ENCODE measurements at regions not wholly inside any gene's neighbourhood (a gene's known extent, or its start where the extent isn't known, plus 50 kb on each side); places are given as distances from the start of the nearest gene placed in this dataset.
"Not testable (repeated sequence)": the region's sequence is repeated elsewhere in the genome, so short reads cannot be mapped to it uniquely, and the experiment has no call there.

- Histone ChIP-seq H3K27me3 (no peaks in the 10 kb centered on the region), H3K27ac (no peak overlapping the region), H3K4me3 (no peak overlapping the region), H3K36me3 (no peaks in the 10 kb centered on the region), H3K9me3 (peaks cover 0 to 9% (median 0%) of the 10 kb centered on the region in 3 donors), H3K4me1 (no peaks in the 10 kb centered on the region)
- 67 to 100% methylated on average over 3 of the region's 3 CpGs for WGBS, 2 donors (ENCODE audit: low coverage in 1 of 2)
- ATAC-seq, result no peak
- no peak for TF ChIP-seq POLR2AphosphoS5 (IDR thresholded peaks at IDR 0.05)
- TF ChIP-seq POLR2A (IDR thresholded peaks at IDR 0.05), result no peak
- no peak for TF ChIP-seq CTCF (IDR thresholded peaks at IDR 0.05)
- TF ChIP-seq EP300 (IDR thresholded peaks at IDR 0.05), result no peak
Observed at GRCh38 chr18:43341014-43341413, 63.7 kb upstream of the SYT4 start.

- no peaks in the 10 kb centered on the region for H3K9me3 ChIP-seq
- WGBS, 2 donors (ENCODE audit: low coverage in 1 of 2), result 73 to 86% methylated on average over 1 of the region's 1 CpG
- H3K27me3 ChIP-seq, result no peaks in the 10 kb centered on the region
- H3K4me3 ChIP-seq, result no peak overlapping the region
- H3K36me3 ChIP-seq, result no peaks in the 10 kb centered on the region
- H3K4me1 ChIP-seq, result no peaks in the 10 kb centered on the region
- no peak for ATAC-seq
- no peak for TF ChIP-seq POLR2A (IDR thresholded peaks at IDR 0.05)
- H3K27ac ChIP-seq, result no peak overlapping the region
Observed at GRCh38 chr18:43350176-43350575, 72.9 kb upstream of the SYT4 start.

- TF ChIP-seq CTCF (IDR thresholded peaks at IDR 0.05), result no peak
- TF ChIP-seq POLR2AphosphoS5 (IDR thresholded peaks at IDR 0.05), result no peak
- no peak for TF ChIP-seq POLR2A (IDR thresholded peaks at IDR 0.05)
- TF ChIP-seq EP300 (IDR thresholded peaks at IDR 0.05), result no peak
- Histone ChIP-seq H3K4me3 (no peak overlapping the region), H3K36me3 (no peaks in the 10 kb centered on the region), H3K27me3 (no peaks in the 10 kb centered on the region), H3K27ac (no peak overlapping the region), H3K9me3 (no peaks in the 10 kb centered on the region), H3K4me1 (no peaks in the 10 kb centered on the region)
- ATAC-seq, result no peak
Observed at GRCh38 chr18:43364535-43364934, 87.2 kb upstream of the SYT4 start.

GRCh38 chr18:43367895-43368294 is 90.6 kb upstream of the SYT4 start:
- ATAC-seq, result no peak
- H3K27ac ChIP-seq, result no peak overlapping the region
- no peaks in the 10 kb centered on the region for H3K27me3 ChIP-seq
- H3K4me3 ChIP-seq, result no peak overlapping the region
- H3K4me1 ChIP-seq, result no peaks in the 10 kb centered on the region
- TF ChIP-seq POLR2A (IDR thresholded peaks at IDR 0.05) (no peak), EP300 (IDR thresholded peaks at IDR 0.05) (no peak), CTCF (IDR thresholded peaks at IDR 0.05) (no peak), POLR2AphosphoS5 (IDR thresholded peaks at IDR 0.05) (no peak)
- no peaks in the 10 kb centered on the region for H3K9me3 ChIP-seq
- H3K36me3 ChIP-seq, result no peaks in the 10 kb centered on the region
- WGBS, 2 donors (ENCODE audit: low coverage in 1 of 2), result 76% methylated on average over 2 of the region's 2 CpGs

GRCh38 chr18:43369311-43369710 is 92.0 kb upstream of the SYT4 start:
- not testable (repeated sequence) for H3K4me3 ChIP-seq, H3K9me3 ChIP-seq, H3K36me3 ChIP-seq, H3K27me3 ChIP-seq, H3K27ac ChIP-seq, ATAC-seq, H3K4me1 ChIP-seq
- WGBS, 2 donors (ENCODE audit: low coverage in 1 of 2), result 60 to 90% methylated on average over 1 to 5 of the region's 5 CpGs

- H3K27me3 ChIP-seq, result no peaks in the 10 kb centered on the region
- ATAC-seq, result no peak
- 40 to 79% methylated on average over 1 of the region's 1 CpG for WGBS, 2 donors (ENCODE audit: low coverage in 1 of 2)
- H3K4me3 ChIP-seq, result no peak overlapping the region
- TF ChIP-seq POLR2AphosphoS5 (IDR thresholded peaks at IDR 0.05) (no peak), POLR2A (IDR thresholded peaks at IDR 0.05) (no peak), EP300 (IDR thresholded peaks at IDR 0.05) (no peak), CTCF (IDR thresholded peaks at IDR 0.05) (no peak)
- H3K36me3 ChIP-seq, result no peaks in the 10 kb centered on the region
- no peak overlapping the region for H3K27ac ChIP-seq
- no peaks in the 10 kb centered on the region for H3K9me3 ChIP-seq
- H3K4me1 ChIP-seq, result no peaks in the 10 kb centered on the region
Observed at GRCh38 chr18:43372773-43373172, 95.5 kb upstream of the SYT4 start.

Data from gastroesophageal sphincter (tissue), 4 donors.